ENCODE measurements at regions not wholly inside any gene's neighbourhood (a gene's known extent, or its start where the extent isn't known, plus 50 kb on each side); places are given as distances from the start of the nearest gene placed in this dataset.

DNA sequence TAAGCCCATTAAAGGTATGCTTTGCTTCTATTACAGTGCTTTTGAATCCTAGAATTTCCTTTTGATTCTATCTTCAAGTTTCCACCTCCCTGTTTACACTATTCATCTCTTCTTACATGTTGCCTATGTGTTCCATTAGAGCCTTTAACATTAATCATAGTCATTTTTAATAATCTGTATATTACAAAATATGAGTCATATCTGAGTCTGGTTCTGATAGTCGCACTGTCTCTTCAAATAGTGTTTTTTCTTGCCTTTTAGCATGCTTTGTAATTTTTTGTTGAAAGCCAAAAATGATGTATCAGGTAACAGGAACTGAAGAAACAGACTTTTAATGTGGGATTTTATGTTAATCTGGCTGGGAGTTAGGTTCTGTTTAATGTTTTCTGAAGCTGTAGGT lies 68.4 kb downstream of the DNAAF9 start:
- no peak for TF ChIP-seq CTCF (IDR thresholded peaks at IDR 0.05)

- TF ChIP-seq CTCF (IDR thresholded peaks at IDR 0.05) = no peak
Observed at GRCh38 chr20:3334156-3334943, 73.1 kb downstream of the DNAAF9 start.

- no peak for TF ChIP-seq CTCF (IDR thresholded peaks at IDR 0.05)
Observed at GRCh38 chr20:3330046-3330741, 77.3 kb downstream of the DNAAF9 start.

- TF ChIP-seq CTCF (IDR thresholded peaks at IDR 0.05) = no peak
Observed at GRCh38 chr20:3328501-3328900, 79.0 kb downstream of the DNAAF9 start.

DNA sequence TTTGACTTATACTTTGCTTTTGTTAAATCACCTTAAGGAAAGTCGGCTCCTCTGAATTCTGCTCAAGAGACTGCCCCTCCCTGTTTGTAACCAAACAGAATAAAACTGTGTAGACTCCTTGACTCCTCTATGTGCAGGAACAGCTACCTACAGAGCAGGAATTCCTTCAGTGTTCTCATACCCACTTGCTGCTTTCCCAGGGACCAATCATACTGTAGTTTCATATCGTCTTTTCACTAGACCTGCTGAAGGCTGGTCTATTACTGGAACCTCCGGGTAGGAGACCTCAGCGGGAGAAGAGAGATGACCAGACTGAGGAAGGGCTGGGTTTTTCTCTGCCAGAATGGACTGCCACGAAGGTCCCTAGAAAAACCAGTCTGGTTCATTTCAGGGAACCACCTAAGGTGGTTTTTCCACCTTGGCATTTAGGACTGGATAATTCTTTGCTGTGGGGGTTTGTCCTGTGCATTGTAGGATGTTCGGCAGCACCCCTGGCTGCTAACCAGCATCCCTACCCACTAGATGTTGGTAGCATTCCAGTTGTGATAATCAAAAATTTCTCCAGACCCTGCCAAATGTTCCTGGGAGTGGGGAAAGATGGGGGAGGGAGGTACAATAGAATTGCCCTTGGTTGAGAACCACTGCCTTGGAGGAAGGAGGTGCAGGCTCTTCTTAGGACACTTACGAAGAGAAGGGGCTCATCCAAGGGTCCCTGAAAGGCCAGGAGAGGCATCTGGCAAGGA lies 80.5 kb downstream of the DNAAF9 start:
- no peak for TF ChIP-seq CTCF (IDR thresholded peaks at IDR 0.05)

DNA sequence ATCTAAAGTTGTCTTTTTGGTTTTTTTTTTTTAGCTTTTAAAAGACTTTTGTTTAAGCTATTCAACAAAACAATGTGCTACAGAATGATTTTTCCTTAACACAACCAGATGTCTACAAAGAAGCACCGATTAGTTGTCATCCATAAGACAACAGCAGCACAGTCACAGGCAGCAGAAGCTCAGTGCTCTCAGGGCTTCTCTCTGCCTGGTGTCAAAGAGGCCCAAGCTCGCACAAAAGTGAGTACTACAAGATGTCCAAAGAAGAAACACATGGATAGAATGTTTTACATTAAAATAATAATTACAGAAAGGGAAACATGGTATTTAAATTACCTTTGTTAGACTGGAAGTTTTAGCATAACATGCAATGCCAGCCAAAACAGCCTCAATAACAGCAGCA lies 81.6 kb downstream of the DNAAF9 start:
- TF ChIP-seq CTCF (IDR thresholded peaks at IDR 0.05) = no peak

DNA sequence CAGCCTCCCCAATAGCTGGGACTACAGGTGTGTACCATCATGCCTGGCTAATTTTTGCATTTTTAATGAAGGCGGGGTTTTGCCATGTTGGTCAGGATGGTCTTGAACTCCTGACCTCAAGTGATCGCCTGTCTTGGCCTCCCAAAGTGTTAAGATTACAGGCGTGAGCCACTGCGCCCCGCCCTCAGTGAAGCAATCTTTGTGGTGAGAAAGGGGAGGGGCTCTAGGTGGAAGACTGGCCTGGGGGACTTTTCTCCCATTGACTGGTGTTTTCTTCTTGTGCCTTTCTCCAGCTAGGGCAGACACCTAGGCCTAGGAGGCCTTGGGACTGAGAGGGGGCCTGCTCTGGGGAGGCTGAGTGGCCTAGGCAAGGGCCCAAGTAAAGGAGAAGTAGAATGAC lies 84.1 kb downstream of the DNAAF9 start:
- no peak for TF ChIP-seq CTCF (IDR thresholded peaks at IDR 0.05)

Data from LNCAP (cell line).